GM12873 (cell line): ENCODE measurements at regions not wholly inside any gene's neighbourhood (a gene's known extent, or its start where the extent isn't known, plus 50 kb on each side); places are given as distances from the start of the nearest gene placed in this dataset.

Experiments used
- TF ChIP-seq, protein P1 (sequence below): IDR thresholded peaks from 2 replicates; pipeline ENCODE4 v1.5.1; 2012; ENCODE audit warnings: low read depth, mild to moderate bottlenecking, moderate library complexity, low read length, control low read depth; ENCODE audit not compliant: insufficient read depth; ENCODE audit errors: missing control alignments

DNA sequence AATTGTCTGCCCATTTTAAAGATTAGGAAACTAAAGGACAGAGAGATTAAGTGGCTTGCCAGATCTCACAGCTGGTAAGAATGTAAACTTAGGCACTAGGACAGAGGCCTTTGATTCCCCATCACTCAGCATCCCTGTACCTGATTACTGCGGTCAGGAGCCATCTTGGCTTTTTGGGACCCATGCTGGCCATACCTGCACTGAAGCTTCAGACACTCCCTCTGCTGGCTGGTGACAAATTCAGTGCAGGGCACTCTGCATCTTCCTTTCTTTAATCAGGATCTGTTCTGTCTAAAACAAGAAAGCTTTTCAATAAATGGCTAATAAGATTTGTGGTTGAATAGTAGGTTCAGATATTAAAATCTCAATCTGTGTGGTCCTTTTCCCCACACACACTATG is 215.5 kb upstream of the RORB start:
- TF ChIP-seq, protein P1, sequence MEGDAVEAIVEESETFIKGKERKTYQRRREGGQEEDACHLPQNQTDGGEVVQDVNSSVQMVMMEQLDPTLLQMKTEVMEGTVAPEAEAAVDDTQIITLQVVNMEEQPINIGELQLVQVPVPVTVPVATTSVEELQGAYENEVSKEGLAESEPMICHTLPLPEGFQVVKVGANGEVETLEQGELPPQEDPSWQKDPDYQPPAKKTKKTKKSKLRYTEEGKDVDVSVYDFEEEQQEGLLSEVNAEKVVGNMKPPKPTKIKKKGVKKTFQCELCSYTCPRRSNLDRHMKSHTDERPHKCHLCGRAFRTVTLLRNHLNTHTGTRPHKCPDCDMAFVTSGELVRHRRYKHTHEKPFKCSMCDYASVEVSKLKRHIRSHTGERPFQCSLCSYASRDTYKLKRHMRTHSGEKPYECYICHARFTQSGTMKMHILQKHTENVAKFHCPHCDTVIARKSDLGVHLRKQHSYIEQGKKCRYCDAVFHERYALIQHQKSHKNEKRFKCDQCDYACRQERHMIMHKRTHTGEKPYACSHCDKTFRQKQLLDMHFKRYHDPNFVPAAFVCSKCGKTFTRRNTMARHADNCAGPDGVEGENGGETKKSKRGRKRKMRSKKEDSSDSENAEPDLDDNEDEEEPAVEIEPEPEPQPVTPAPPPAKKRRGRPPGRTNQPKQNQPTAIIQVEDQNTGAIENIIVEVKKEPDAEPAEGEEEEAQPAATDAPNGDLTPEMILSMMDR = peak; percentile 45

DNA sequence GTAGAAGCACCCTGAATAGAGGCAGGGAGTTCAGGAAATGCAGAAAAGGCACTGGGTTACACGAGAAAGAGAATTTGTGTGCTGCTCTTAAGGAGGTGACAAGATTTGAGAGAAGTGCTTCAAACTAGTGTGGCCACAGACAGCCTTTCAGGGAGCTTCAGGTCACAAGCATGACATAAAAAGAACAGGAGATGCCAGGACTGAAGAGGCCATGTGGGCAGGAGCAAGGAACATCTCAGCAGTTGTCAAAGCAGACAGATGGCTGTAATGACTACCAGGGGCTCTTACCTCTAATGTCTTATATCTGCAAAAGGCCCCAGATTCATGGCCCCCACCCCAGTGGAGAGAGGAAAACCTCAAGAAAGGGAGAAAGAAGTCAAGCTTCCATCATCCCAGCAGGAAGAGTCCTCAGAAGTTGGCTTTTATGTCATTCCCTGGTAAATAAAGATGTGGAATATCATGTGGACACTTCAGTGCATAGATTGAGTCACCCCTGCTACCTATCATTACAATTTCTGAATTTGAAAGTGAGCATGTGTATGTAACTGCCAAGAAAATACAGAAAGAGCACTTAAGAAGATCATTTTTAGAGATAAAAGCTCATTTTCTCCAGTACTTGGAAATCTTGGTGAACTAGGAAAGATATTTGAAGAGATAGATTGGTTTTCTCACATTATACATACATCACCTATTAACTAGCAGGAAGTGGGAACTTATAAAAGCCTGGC is 214.4 kb upstream of the RORB start:
- TF ChIP-seq, protein P1 = no peak

DNA sequence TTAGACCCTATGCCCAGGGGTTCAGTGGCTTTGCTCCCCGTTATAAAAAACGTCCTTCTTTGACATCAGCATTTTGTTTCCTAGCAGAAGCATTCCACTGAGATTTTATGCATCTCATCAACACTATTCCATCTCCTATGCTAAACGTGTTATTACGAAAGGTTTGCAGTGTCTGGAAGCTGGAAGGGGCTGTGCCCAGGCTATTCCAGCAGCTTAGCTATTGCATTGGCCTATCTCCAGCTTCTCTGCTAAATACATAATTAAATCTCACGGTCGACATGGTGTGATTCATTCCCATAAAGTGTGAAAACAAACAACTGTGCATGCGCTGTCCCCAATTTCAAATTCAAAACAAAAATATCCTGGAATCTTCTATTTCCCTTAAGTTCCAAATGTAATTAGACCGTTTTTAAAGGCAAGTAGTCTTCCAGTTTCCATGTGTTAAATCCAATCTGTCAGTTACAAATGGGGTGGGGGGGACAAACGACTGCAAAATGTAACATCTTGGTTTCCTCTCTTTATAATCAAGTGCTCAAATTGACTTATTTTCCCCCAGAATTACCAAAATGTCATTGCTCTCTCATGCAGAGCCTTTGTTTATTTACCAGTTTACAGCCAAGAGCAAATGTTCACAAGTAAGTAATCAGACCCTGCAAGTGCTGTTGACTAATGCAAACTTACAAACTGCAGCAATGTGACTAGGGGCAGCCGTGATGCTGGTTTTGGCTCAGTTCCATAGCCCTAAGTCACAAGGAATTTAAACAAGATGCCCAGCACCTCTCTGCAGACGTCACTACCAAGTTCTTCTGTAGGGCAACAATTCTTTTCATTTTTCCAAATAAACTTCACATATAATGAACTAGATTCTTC is 212.3 kb upstream of the RORB start:
- TF ChIP-seq, protein P1 = no peak

DNA sequence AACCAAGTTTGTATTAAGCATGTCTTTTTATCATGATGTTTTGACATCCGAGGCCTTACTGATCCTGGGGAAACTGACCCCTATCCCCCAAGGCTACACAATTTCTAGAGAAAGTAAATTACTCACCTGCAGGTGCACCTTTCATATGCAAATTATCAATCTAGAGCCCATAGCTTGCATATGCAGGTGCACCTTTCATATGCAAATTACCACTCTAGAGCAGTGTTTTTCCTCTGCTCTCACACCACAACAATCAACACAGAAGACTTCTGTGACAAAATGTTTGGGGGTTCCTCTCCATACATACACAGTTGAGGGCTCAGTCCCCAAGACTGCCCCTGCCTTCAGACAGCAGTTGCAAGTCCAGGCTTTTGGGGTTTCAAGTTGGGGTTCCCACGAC is 203.7 kb upstream of the RORB start:
- TF ChIP-seq, protein P1 = no peak

DNA sequence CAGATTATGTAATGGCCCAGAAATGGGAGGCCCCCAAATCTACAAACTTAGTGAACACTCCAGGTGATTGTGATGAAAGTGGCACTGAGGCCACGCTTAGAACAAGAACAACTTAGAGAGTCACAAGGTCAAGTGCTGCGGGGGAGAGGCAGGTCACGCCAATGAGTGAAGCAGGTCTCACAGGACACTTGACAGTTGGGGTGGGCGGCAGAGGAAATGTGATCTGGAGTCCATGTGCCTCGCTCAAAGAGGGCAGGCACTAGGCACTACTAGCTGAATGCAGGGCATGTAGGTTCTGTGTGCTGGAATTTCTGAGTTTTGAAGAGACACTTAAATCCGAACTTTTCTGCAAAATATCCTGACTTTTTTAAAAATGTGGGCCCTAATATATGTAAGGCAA is 193.2 kb upstream of the RORB start:
- TF ChIP-seq, protein P1 = no peak

DNA sequence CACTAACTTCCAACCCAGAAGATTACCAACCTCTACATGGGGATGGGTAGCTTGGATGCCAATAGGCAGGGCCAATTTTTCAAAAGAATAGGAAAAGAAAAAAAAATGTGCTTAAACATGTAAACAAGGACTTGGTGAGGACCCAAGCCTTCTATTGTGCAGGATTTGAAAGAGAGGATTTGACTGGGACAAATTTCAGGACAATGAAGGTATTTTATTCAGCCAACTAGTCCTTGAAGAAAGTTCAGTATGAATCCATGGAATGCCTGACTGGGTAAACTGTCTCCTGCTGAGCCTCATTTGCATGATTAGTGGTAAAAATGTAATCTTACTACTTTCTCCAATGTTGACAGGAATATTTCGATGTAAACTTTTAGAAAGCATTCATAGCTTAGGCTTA is 192.5 kb upstream of the RORB start:
- TF ChIP-seq, protein P1 = no peak

DNA sequence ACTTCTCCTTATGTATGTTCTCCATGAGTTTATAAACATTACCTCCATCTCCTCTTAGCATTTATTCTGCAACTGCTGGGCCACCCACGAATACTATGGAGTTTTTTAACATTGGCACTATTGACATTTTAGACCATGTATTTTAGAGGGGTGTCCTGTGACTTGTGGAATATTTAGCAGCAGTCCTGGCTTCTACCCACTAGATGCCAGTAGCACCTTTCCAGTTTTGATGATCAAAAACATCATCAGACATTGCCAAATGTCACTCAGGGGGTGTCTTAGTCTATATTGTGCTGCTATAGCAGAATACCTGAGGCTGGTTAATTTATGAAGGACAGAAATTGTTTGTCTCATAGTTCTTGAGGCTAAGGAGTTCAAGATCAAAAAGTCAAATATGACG is 187.5 kb upstream of the RORB start:
- TF ChIP-seq, protein P1 = no peak
